H1 (cell line): ENCODE measurements at regions not wholly inside any gene's neighbourhood (a gene's known extent, or its start where the extent isn't known, plus 50 kb on each side); places are given as distances from the start of the nearest gene placed in this dataset.

Experiments
- CTCF ChIA-PET: fragments of 300-600 bp; sonication (Branson Sonifier 250); formaldehyde crosslinking; loops from one replicate; lab custom pipeline; 2021; ENCODE audit not compliant: partially characterized antibody; lab: Charles Lee
- POLR2A ChIA-PET: fragments of 300-600 bp; sonication (Branson Sonifier 250); formaldehyde crosslinking; loops from one replicate; lab custom pipeline; 2021; ENCODE audit warnings: inconsistent platforms; ENCODE audit not compliant: partially characterized antibody; lab: Charles Lee
- DNase-seq, 2 experiments: peaks; one replicate each; pipeline versions ENCODE4 v3.0.0 to v3.0.0-alpha.2; 2010 to 2022; ENCODE audit warnings: low spot score in 2 of 2, low read depth in 1 of 2, mixed read lengths in 1 of 2
- FAIRE-seq: peaks from 2 replicates; lab custom pipeline; 2011; peaks lifted over from hg19 to GRCh38; lab: Jason Lieb, UNC
- H2AFZ ChIP-seq: 2 replicates; pipeline ENCODE4 v1.8.1; 2012; ENCODE audit warnings: low read length, inconsistent platforms
- H2AK5ac ChIP-seq: 2 replicates; pipeline ENCODE4 v1.6.1; 2013; ENCODE audit warnings: low read depth, low read length
- H2BK120ac ChIP-seq: replicated peaks from 2 replicates; pipeline ENCODE3; 2013; ENCODE audit warnings: low read depth, low read length, inconsistent platforms
- H2BK12ac ChIP-seq: 2 replicates; pipeline ENCODE4 v1.6.1; 2013; ENCODE audit warnings: low read depth, low read length
- H2BK15ac ChIP-seq: 2 replicates; pipeline ENCODE4 v1.6.1; 2013; ENCODE audit warnings: low read length
- H2BK20ac ChIP-seq: 2 replicates; pipeline ENCODE4 v1.6.1; 2013; ENCODE audit warnings: low read length
- H2BK5ac ChIP-seq: 2 replicates; pipeline ENCODE4 v1.6.1; 2013; ENCODE audit warnings: low read depth, low read length
- H3K14ac ChIP-seq: 2 replicates; pipeline ENCODE4 v1.6.1; 2013; ENCODE audit warnings: inconsistent platforms; ENCODE audit not compliant: insufficient read length
- H3K18ac ChIP-seq: 2 replicates; pipeline ENCODE4 v1.6.1; 2013; ENCODE audit warnings: low read length; ENCODE audit errors: extremely low read depth
- H3K23ac ChIP-seq: 2 replicates; pipeline ENCODE4 v1.6.1; 2013; ENCODE audit warnings: inconsistent platforms; ENCODE audit not compliant: insufficient read length
- H3K23me2 ChIP-seq: 2 replicates; pipeline ENCODE4 v1.6.1; 2013; ENCODE audit warnings: low read depth, low read length
- H3K27ac ChIP-seq: 2 replicates; pipeline ENCODE4 v1.6.1; 2011; ENCODE audit warnings: low read depth, low read length, inconsistent platforms
- H3K27me3 ChIP-seq, 4 experiments: replicated peaks in 1 of 4; 1 replicate in 1 of 4; 2 replicates in 3 of 4; pipeline versions ENCODE4 v1.6.1 to v1.8.1; 2011 to 2013; ENCODE audit warnings: low read length in 3 of 4, mild to moderate bottlenecking in 3 of 4, inconsistent platforms in 2 of 4, mixed read lengths in 2 of 4, moderate library complexity in 1 of 4; ENCODE audit not compliant: control insufficient read depth in 3 of 4, insufficient read depth in 3 of 4; ENCODE audit errors: extremely low read depth in 1 of 4
- H3K36me3 ChIP-seq, 4 experiments: 2 replicates each; pipeline versions ENCODE4 v1.6.1 to v1.8.1; 2011 to 2013; ENCODE audit warnings: mild to moderate bottlenecking in 4 of 4, low read length in 3 of 4, moderate library complexity in 2 of 4, control low read depth in 1 of 4, inconsistent platforms in 1 of 4; ENCODE audit not compliant: insufficient read depth in 4 of 4, control insufficient read depth in 2 of 4
- H3K4ac ChIP-seq: replicated peaks from 2 replicates; pipeline ENCODE3; 2013; ENCODE audit warnings: low read length, low read depth, mixed read lengths, inconsistent platforms; ENCODE audit not compliant: insufficient read length
- H3K4me1 ChIP-seq, 4 experiments: replicated peaks in 1 of 4; 1 replicate in 1 of 4; 2 replicates in 3 of 4; pipeline versions ENCODE4 v1.6.1 to v1.8.1; 2011 to 2013; ENCODE audit warnings: low read length in 3 of 4, inconsistent platforms in 2 of 4, mixed read lengths in 1 of 4; ENCODE audit not compliant: insufficient read depth in 4 of 4, control insufficient read depth in 3 of 4
- H3K4me2 ChIP-seq, 2 experiments: 2 replicates each; pipeline versions ENCODE4 v1.6.1 to v1.8.1; 2011 to 2013; ENCODE audit warnings: low read depth in 2 of 2, low read length in 2 of 2, control low read depth in 1 of 2, inconsistent platforms in 1 of 2, mild to moderate bottlenecking in 1 of 2; ENCODE audit not compliant: insufficient read depth in 1 of 2
- H3K4me3 ChIP-seq, 4 experiments: fragments of 200-600, 300-600 bp in 1 of 4; sonication (generic), shearing (Covaris generic), sonication (Bioruptor Twin) in 1 of 4; 2 replicates each; pipeline versions ENCODE4 v1.5.1 to v1.8.1; 2011 to 2016; ENCODE audit warnings: low read length in 4 of 4, low read depth in 3 of 4, control low read depth in 2 of 4, inconsistent platforms in 2 of 4, mild to moderate bottlenecking in 2 of 4, mixed read lengths in 1 of 4, moderate library complexity in 1 of 4; ENCODE audit not compliant: insufficient read depth in 2 of 4; ENCODE audit errors: extremely low read depth in 1 of 4
- H3K56ac ChIP-seq: replicated peaks from 2 replicates; pipeline ENCODE3; 2013; ENCODE audit warnings: low read depth, mild to moderate bottlenecking, mixed read lengths, low read length, inconsistent platforms; ENCODE audit not compliant: insufficient read length
- H3K79me1 ChIP-seq: 2 replicates; pipeline ENCODE4 v1.6.1; 2013; ENCODE audit warnings: low read depth, low read length, control low read depth
- H3K79me2 ChIP-seq, 2 experiments: 2 replicates each; pipeline versions ENCODE4 v1.6.1 to v1.8.1; 2012 to 2013; ENCODE audit warnings: low read length in 2 of 2, mild to moderate bottlenecking in 2 of 2, inconsistent platforms in 1 of 2; ENCODE audit not compliant: insufficient read depth in 2 of 2, control insufficient read depth in 1 of 2
- H3K9ac ChIP-seq, 4 experiments: replicated peaks in 1 of 4; 1 replicate in 1 of 4; 2 replicates in 3 of 4; pipeline versions ENCODE4 v1.6.1 to v1.8.1; 2011 to 2013; ENCODE audit warnings: low read depth in 3 of 4, low read length in 3 of 4, control low read depth in 2 of 4, mild to moderate bottlenecking in 2 of 4, moderate library complexity in 2 of 4, inconsistent platforms in 1 of 4; ENCODE audit errors: extremely low read depth in 1 of 4
- H3K9me3 ChIP-seq, 2 experiments: 2 replicates each; pipeline versions ENCODE4 v1.6.1 to v1.8.1; 2012 to 2013; ENCODE audit warnings: mild to moderate bottlenecking in 2 of 2, moderate library complexity in 2 of 2, control low read depth in 1 of 2, inconsistent platforms in 1 of 2, low read depth in 1 of 2, low read length in 1 of 2, mixed read lengths in 1 of 2; ENCODE audit not compliant: insufficient read depth in 2 of 2
- H4K20me1 ChIP-seq, 2 experiments: replicated peaks in 1 of 2; 2 replicates each; pipeline versions ENCODE3 to v1.8.1; 2011 to 2013; ENCODE audit warnings: inconsistent platforms in 2 of 2, low read length in 2 of 2, mild to moderate bottlenecking in 1 of 2; ENCODE audit not compliant: insufficient read depth in 2 of 2, control insufficient read depth in 1 of 2
- H4K5ac ChIP-seq: 2 replicates; pipeline ENCODE4 v1.6.1; 2013; ENCODE audit warnings: low read length, low read depth, mixed read lengths, inconsistent platforms; ENCODE audit not compliant: insufficient read length
- H4K8ac ChIP-seq: 2 replicates; pipeline ENCODE4 v1.8.0; 2013; ENCODE audit warnings: mild to moderate bottlenecking, moderate library complexity, low read length, inconsistent platforms; ENCODE audit not compliant: insufficient read depth; ENCODE audit errors: extremely low read depth
- H4K91ac ChIP-seq: replicated peaks from 2 replicates; pipeline ENCODE3; 2013; ENCODE audit warnings: low read length, mixed read lengths, inconsistent platforms; ENCODE audit not compliant: insufficient read length
- KDM1A ChIP-seq: fragments of 200-600, 300-600 bp; sonication (generic); IDR thresholded peaks from 2 replicates; pipeline ENCODE4 v1.7.1; 2016; ENCODE audit warnings: mild to moderate bottlenecking, low read length, borderline replicate concordance
- POLR2A ChIP-seq, 2 experiments: IDR thresholded peaks; 1 replicate in 1 of 2; 2 replicates in 1 of 2; pipeline ENCODE4 v1.6.1; 2011; ENCODE audit warnings: low read depth in 2 of 2, low read length in 2 of 2, mild to moderate bottlenecking in 2 of 2; ENCODE audit errors: control extremely low read depth in 1 of 2
- RAD21 ChIP-seq, 2 experiments: IDR thresholded peaks in 1 of 2; conservative IDR thresholded peaks in 1 of 2; 2 replicates each; pipeline ENCODE4 v1.6.1; 2011; ENCODE audit warnings: low read depth in 2 of 2, low read length in 2 of 2, improper control_type of control experiment in 1 of 2, inconsistent platforms in 1 of 2, mild to moderate bottlenecking in 1 of 2, moderate library complexity in 1 of 2
- RBBP5 ChIP-seq: IDR thresholded peaks from 2 replicates; pipeline ENCODE4 v1.7.1; 2012; ENCODE audit warnings: low read depth, mild to moderate bottlenecking, inconsistent platforms, low read length, moderate library complexity, borderline replicate concordance
- SP1 ChIP-seq: IDR thresholded peaks from 2 replicates; pipeline ENCODE4 v1.6.1; 2011; ENCODE audit warnings: low read depth, low read length
- WGBS, 2 experiments: shearing (Covaris generic) in 1 of 2; methylation state at CpG; one replicate each; pipeline versions ENCODE4 v1.1.6 to v1.1.7; 2013 to 2015; ENCODE audit warnings: low lambda C conversion rate in 2 of 2, mixed read lengths in 2 of 2, inconsistent platforms in 1 of 2, low coverage in 1 of 2, missing lambda C conversion rate in 1 of 2; ENCODE audit not compliant: insufficient replicate concordance in 2 of 2, insufficient coverage in 1 of 2, insufficient read length in 1 of 2; ENCODE audit errors: extremely low coverage in 1 of 2, missing lambda C conversion rate in 1 of 2; 5-methylcytosine and 5-hydroxymethylcytosine counted together

- Histone ChIP-seq H3K9me3 (no peaks in the 10 kb centered on the region), H4K91ac (no peak overlapping the region), H4K20me1 (no peaks in the 10 kb centered on the region), H2BK15ac (no peak overlapping the region), H2AFZ (no peak overlapping the region), H2BK20ac (no peak overlapping the region), H4K5ac (no peak overlapping the region), H3K23ac (no peak overlapping the region), H3K9ac (no peak overlapping the region), H3K4me2 (no peak overlapping the region), H3K14ac (no peak overlapping the region), H3K27me3 (no peaks in the 10 kb centered on the region), H3K79me2 (no peaks in the 10 kb centered on the region), H3K23me2 (no peaks in the 10 kb centered on the region), H3K18ac (no peak overlapping the region), H2AK5ac (no peak overlapping the region), H2BK120ac (no peak overlapping the region), H3K36me3 (no peaks in the 10 kb centered on the region), H3K4me1 (no peaks in the 10 kb centered on the region; a peak in 1 of 7 replicates), H3K79me1 (no peaks in the 10 kb centered on the region)
- FAIRE-seq (no peak), DNase-seq (no peak)
- POLR2A ChIA-PET = no interaction called here
- WGBS, 2 experiments = 82% methylated on average over 1 of the region's 1 CpG; no CpG with 5 or more reads in 1 of the 2 experiments
- TF ChIP-seq SP1 (no peak), POLR2A (IDR thresholded peaks at IDR 0.05; ENCODE audit: control extremely low read depth in 1 of 2, low read depth in 2 of 2, low read length in 2 of 2) (no peak), RAD21 (IDR thresholded peaks at IDR 0.05 in 1 of 2, conservative IDR thresholded peaks at IDR 0.05 in 1 of 2; ENCODE audit: low read depth in 2 of 2, low read length in 2 of 2) (no peak), RBBP5 (no peak), KDM1A (no peak)
- TF ChIP-seq, all 59 proteins: peak for 0
- H3K56ac ChIP-seq = no peak overlapping the region
- H3K27ac ChIP-seq = no peak overlapping the region
- CTCF ChIA-PET = interaction anchor here (0.5 kb wide), 1 partner anchor 50 kb away, joined by 3 read pairs; no protein-coding TSS in a partner anchor
- H3K4ac ChIP-seq = no peak overlapping the region
- no peak overlapping the region for H3K4me3 ChIP-seq
- H2BK5ac ChIP-seq = no peak overlapping the region
- no peak overlapping the region for H2BK12ac ChIP-seq
- H4K8ac ChIP-seq = no peak overlapping the region
Measured at GRCh38 chr5:107124376-107124775, 546.4 kb downstream of the EFNA5 start.
